ENCODE measurements at regions not wholly inside any gene's neighbourhood (a gene's known extent, or its start where the extent isn't known, plus 50 kb on each side); places are given as distances from the start of the nearest gene placed in this dataset.

GRCh38 chr17:72302735-72303134 lies 181.9 kb downstream of the SOX9 start:
- DNase-seq (ENCODE audit: low read depth), result no peak

- no peak for DNase-seq (ENCODE audit: low read depth)
Measured at GRCh38 chr17:72303787-72304733, 183.2 kb downstream of the SOX9 start.

DNA sequence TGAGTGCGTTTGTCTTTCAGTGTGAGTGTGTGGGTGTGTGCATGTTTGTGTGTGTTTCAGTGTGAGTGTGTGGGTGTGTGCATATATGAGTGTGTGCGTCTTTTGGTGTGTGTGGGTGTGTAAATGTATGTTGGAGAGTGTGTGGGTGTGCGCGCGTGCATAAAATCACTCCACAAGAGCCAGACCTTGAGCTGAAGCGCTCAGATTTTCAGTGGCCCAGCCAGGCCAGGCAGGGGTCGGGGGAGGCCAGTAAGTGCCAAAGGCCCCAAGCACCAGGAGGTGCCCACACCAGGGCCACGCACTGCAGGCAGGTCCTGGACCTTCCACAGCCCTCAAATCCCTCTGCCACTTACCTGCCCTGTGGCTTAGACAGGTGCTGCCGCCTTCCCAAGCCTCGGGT lies 184.0 kb downstream of the SOX9 start:
- no peak for DNase-seq (ENCODE audit: low read depth)

- DNase-seq (ENCODE audit: low read depth), result no peak
Measured at GRCh38 chr17:72305472-72305871, 184.7 kb downstream of the SOX9 start.

DNA sequence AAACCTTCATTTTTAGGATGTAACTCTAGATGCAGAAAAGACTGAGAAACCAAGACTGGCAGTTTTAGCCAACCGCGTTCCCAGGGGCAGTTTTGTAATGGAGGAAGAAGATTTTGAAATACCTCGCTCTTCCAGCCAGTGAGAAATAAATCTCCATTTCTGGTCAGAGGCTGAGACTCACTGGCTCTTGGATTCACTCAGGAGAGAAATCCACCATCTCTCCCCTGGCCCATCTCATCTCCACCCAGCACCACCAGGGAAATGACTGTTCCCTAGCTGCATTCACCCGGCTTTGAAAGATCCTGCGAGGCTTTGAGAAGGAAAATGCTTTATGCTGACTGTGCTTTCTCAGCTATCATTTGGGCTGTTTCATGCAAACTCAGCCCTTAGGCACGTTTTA lies 185.2 kb downstream of the SOX9 start:
- no peak for DNase-seq (ENCODE audit: low read depth)

DNA sequence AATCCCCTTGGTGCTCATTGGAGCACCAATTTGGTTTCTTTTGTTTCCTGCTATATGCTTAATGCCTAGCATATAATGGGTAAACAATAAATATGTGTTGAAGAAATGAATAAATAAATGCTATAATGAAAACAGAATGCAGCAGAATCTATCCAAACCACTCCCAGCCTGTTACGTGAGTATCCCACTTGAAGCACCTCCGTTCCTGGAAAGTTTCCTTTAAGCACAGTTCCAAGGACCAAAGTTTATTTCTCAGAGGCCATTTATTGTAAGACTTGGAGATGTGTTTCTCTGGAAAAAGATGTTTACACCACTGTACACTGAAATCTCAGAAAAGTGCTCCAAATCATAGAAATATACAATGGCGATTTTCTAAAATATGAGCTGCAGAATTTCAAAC lies 187.0 kb downstream of the SOX9 start:
- DNase-seq (ENCODE audit: low read depth), result no peak

DNA sequence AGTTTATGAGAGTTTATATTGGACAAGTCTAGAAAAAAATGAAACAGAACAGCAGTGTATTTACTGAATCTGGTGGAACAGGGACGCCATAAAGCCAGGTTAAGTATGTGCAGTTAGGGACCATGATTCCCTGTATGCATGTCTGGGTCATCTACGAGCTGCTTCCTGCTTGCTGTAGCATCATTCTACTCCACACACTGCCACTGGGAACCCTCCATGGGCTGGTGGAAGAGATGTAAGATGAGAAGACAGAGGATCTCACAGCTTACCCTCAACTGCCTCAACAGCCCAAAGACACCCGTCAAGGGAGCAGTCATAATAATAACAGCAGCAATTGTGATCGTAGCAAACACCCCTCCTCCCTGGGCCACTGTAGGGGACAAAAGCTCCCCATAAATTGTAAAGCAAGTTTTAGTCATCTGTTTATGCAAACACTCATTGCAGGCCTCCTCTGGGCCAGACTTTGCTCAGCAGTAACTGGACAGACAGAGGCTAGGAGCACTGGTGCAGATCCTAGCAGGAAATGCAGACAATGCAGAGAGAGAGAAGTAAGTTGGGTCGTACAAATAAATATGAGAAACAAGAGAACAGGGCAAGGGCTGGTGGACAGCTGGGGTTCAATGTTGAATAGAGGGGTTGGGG lies 188.0 kb downstream of the SOX9 start:
- no peak for DNase-seq (ENCODE audit: low read depth)

DNA sequence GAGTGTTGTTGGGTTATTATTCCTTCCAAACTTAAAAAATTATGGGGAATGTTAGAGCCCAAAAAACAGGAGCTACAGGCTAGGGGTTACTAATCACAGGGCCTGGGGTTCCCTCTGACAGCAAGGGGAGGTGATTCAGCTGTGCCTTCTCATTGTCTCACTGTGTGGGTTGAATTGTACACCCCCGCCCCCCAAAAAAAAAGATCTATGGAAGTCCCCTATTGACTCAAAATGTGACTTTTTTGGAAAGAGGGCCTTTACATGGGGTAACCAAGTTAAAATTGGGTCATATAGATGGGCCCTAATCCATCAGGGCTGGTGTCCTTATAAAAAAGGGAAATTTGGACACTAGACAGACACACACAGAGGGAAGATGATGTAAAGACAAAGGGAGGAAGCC lies 190.2 kb downstream of the SOX9 start:
- no peak for DNase-seq (ENCODE audit: low read depth)

- DNase-seq (ENCODE audit: low read depth), result no peak
Measured at GRCh38 chr17:72315122-72315913, 194.5 kb downstream of the SOX9 start.

DNA sequence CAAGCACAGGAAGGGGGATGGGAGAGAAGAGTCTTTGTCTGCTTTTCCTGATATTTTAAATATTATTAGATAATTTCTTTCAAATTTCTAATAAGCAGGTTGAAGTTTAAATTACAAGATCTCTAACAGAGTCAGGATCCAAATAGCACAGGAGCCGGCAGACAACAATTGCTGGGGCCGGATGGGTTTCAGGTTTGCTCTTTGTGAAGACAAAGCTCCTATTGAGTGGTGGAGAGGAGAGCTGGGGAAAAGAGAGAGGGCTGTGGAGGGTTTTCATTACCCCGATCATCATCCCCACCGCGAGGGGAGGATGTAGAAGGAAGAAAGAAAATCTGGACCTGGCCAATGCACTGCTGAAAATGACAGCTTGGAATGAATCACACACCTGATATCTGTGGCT lies 197.3 kb downstream of the SOX9 start:
- no peak for DNase-seq (ENCODE audit: low read depth)

DNA sequence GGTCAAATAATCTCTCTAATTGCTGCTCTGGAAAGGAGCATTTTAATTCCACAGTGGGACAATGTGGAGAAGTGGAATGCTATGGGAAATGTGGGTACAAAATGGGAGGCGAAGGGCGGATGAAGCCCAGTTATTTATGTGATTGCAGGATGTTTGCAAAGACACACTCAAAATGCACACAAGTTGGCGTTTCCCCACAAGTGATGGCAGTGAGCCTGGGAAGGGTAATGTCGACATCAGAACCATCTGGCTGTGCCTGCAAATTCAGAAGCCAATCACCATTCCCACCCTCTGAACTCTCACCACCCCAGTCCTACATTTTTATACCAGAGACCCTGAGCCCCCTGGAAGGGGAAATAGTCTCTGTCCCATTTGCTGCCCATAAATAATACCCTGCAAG lies 201.1 kb downstream of the SOX9 start:
- no peak for DNase-seq (ENCODE audit: low read depth)

- peak; percentile 11 for DNase-seq (ENCODE audit: low read depth)
Measured at GRCh38 chr17:72332367-72332766, 211.5 kb downstream of the SOX9 start.

- no peak for DNase-seq (ENCODE audit: low read depth)
Measured at GRCh38 chr17:72333570-72333969, 212.8 kb downstream of the SOX9 start.

DNA sequence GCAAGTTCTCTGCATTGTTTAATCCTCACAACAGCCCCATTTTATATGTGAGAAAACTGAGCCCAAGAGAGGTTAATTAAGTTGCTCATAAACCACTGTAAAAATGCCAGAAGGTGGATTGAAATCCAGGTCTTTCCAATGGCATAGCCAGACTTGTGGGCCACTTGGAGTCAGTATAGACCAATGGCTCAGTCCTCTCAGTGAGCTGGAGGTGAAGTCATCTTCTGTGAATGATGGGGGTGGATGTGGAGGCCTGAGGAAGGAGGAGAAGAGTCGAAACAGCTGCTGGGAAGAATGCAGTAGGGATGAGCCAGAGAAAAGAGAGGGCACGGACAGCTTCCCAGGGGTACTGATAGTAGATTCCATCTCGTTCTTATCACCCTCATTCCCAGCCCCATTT lies 213.4 kb downstream of the SOX9 start:
- DNase-seq (ENCODE audit: low read depth), result peak; percentile 90

GRCh38 chr17:72336026-72336803 lies 215.4 kb downstream of the SOX9 start:
- no peak for DNase-seq (ENCODE audit: low read depth)

- DNase-seq (ENCODE audit: low read depth), result no peak
Measured at GRCh38 chr17:72336804-72337070, 215.9 kb downstream of the SOX9 start.

GRCh38 chr17:72338304-72338703 lies 217.5 kb downstream of the SOX9 start:
- DNase-seq (ENCODE audit: low read depth), result no peak

DNA sequence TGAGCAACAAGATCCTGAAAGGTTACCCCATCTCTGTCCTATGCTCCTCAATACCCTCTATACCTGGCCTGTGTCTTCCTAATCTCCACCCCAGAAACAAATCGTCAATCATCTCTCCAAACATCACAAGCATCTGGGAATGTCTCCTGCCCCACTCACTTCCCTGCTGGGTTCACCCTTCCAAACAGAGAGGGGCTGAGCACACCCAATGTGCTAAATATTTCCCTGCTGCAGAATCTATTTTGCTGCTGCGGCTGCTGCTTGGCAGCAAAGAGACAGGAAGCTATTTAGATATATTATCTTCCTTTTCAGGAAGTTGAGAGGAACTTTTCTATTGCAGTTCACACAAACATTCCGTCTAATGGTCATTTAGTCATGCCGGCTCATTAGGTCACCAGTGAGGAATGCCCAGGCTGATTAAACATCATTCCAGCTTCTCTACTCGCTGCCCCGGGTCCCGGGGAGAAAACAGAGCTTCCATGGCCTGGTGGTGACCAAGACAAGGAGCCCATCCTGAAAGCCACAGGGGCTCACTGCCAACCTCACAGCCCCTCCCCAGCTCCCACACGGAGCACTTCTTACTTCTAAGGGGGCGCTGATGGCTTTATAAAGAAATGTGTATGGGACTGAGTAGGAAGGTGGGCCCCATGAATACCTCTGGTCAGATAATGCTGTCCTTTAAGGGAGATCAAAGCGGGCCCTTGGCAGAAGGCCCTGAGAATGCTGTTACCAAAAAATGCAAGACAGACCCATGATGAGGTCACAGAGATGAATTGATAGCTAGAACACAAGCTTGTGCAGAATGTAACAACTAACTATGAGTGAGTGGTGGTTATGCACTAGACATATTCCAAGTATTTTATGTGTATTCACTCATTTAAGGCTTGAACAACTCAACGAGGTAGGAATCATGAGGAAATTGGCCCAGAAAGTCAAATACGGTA lies 218.3 kb downstream of the SOX9 start:
- peak; percentile 99 for DNase-seq (ENCODE audit: low read depth)

GRCh38 chr17:72340836-72341235 lies 220.0 kb downstream of the SOX9 start:
- no peak for DNase-seq (ENCODE audit: low read depth)

- no peak for DNase-seq (ENCODE audit: low read depth)
Measured at GRCh38 chr17:72342061-72342460, 221.2 kb downstream of the SOX9 start.

Data from EH (cell line).